GM19324 (cell line): ENCODE measurements at regions not wholly inside any gene's neighbourhood (a gene's known extent, or its start where the extent isn't known, plus 50 kb on each side); places are given as distances from the start of the nearest gene placed in this dataset.
"Not testable (repeated sequence)": the region's sequence is repeated elsewhere in the genome, so short reads cannot be mapped to it uniquely, and the experiment has no call there.

Source experiments
- ATAC-seq: cut with Tn5 transposase; IDR thresholded peaks from one replicate; pipeline ENCODE4 v1.9.1; 2021; ENCODE audit warnings: mild to moderate bottlenecking, moderate library complexity; ENCODE audit not compliant: unreplicated experiment, low FRiP score

DNA sequence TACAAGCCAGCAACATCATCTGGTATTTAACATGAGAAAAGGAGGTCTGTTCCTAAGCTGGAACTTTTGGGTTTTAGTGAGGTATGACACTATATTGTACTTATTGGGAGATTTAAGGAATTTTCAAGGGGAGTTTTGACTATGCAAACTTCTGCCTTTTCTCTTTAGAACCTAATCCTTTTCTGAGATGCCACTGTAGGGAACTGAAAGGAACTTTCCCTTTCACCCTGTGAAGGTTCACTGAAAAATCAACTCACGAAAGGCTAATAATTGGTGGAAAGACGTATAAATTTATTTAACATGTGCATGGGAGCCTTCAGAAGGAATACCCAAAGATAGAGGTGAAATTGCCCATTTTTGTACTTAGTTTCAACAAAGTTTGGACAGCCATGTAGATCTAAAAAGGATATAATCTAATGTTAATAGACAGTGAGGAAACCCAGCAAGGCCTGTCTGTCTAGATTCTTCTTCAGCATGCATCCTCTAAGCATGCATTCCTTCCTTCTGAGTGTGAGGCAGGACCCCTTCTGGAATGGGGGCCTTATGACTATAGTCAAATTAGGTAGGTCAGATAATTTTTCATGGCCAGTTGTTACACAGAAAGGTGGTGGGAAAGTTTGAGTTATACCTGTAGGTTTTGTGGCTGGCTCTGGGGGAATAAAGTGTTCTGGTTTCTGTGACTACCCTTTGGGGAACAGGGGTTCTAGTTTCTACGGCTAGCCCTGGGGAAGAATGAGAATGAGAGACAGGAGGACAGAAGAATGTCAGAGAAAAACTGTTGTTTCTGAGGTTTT, 200.3 kb downstream of the C9orf152 start:
- peak; percentile 56 for ATAC-seq

DNA sequence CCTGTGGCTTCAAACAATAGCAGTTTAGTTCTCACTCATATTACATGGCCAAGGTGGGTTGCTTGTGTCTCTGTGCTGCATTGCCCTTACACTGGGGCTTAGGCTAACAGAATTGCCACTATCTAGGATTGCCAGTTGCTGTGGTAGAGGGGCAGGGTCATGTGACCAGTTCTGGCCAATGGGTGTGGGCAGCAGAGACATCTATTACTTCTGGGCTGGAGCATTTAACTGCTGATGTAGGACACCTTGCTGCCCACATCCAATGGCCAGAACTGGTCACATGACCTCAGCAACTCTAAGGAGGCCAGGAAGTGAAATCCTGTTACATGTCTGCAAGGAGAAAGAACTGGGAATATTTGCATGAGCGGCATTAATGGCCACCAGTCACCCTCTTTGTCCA, 199.3 kb downstream of the C9orf152 start:
- ATAC-seq, result no peak

DNA sequence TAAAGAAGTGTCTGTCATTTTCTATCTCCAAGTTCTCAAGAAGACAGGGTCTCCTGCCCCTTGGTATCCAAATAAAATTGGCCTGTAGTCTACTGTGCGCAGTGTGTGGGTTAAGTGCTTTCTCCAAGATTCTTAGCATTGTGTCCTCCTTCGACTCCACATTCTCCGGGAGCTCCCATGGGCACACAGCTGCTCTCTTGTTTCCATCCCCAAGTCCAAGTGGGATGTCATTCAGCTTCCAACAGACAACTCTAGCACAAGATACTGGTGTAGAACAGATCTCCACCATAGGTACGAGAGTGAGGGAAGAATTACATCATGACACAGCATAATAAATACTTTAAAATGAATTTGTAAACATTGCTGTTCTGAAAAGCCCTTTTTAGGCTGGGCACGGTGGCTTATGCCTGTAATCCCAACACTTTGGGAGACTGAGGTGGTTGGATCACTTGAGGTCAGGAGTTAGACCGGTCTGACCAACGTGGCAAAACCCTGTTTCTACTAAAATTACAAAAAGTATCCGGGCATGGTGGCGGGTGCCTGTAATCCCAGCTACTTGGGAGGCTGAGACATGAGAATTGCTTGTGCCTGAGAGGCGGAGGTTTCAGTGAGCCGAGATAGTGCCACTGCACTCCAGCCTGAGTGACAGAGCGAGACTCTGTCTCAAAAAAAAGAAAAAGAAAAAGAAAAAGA, 196.2 kb downstream of the C9orf152 start:
- ATAC-seq, result no peak

DNA sequence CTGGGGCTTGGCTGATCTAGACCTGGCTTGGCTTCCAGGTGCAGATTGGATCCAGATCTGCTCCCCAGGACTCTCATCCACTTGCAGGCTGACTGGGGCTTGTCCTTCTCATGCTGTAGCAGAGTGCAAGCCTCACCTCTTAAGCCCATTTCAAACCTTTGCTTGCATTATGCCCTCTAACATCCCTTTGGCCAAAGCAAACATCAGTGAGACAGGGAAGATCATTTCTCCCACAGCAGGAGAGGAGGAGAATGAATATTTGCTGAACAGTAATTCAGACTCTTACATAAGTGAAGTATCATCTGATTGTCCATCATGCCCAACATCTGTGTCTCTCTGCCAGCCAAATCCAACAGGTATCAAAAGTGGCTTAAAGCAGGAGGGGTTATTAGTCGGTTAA, 194.9 kb downstream of the C9orf152 start:
- ATAC-seq, result no peak

DNA sequence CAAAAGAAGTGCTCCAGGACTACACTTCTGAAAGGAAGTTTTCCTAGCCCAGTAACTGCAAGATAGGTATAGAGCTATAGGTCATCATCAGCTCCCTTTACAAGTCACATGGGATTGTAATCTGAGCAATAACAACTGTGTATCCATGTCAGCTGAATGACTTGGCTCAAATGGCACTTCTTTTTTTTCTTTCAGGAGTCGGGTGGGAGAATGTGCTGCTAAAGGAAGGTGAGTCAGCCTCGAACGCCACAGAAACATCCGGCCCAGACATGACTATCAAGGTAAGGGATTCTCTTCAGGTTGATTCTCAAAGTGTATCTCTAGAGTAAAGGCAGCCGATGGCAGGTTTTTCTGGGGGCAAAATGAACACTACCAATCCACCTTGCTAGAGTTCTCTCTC, 192.2 kb downstream of the C9orf152 start:
- no peak for ATAC-seq

DNA sequence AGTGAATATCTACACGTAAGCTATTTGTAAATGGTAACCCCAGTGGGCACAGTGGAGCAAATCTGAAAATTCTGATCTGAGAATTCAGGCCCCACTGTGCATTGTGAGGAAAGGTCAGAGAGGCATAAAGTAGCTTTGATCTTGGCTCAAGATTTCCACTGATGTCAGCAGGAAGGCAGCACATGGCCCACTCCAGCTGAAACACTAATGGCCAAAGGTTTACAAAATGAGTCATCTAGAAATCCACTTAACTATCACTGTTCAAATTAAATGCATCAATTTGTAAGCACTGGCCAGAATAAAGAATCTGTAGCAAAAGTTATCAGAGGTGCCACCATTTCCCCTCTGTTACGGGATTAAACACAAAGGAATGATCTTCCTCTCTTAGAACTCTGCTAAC, 191.6 kb downstream of the C9orf152 start:
- ATAC-seq, result no peak

DNA sequence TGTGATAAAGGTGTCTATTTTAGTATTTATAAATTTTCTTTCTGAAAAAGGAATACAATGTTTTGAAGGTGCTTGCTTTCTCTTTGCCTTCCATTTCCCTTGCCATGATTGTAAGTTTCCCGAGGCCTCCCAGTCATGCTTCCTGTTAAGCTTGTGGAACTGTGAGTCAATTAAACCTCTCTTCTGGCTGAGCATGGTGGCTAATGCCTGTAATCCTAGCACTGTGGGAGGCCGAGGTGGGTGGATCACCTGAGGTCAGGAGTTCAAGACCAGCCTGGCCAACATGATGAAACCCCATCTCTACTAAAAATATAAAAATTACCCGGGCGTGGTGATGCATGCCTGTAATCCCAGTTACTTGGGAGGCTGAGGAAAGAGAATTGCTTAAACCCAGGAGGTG, 187.7 kb downstream of the C9orf152 start:
- not testable (repeated sequence) for ATAC-seq

DNA sequence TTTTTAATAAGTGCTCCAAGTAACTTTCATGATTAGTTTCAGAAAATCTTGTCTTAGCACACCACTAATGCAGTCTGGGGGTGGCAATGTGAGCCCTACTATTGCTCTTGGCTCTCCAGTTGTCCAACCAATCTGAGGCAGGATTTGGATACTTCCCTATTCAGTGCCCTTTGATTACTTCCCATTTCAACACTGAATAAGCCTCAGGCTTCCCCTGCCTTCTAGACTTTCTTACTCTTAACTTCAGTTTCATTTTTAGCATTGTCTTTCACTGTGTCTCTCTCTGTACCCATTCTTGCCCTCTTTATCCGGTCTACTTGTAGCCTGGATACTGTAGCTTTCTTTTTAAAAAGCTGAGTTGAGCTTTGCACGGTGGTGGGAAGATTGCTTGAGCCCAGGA, 186.1 kb downstream of the C9orf152 start:
- ATAC-seq, result peak; percentile 95

DNA sequence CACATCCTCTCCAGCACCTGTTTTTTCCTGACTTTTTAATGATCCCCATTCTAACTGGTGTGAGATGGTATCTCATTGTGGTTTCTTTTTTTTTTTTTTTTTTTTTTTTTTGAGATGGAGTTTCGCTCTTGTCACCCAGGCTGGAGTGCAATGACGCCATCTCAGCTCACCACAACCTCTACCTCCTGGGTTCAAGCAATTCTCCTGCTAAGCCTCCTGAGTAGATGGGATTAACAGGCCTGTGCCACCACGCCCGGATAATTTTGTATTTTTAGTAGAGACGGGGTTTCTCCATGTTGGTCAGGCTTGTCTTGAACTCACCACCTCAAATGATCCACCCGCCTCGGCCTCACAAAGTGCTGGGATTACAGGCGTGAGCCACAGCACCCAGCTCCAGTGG, 184.7 kb downstream of the C9orf152 start:
- not testable (repeated sequence) for ATAC-seq

DNA sequence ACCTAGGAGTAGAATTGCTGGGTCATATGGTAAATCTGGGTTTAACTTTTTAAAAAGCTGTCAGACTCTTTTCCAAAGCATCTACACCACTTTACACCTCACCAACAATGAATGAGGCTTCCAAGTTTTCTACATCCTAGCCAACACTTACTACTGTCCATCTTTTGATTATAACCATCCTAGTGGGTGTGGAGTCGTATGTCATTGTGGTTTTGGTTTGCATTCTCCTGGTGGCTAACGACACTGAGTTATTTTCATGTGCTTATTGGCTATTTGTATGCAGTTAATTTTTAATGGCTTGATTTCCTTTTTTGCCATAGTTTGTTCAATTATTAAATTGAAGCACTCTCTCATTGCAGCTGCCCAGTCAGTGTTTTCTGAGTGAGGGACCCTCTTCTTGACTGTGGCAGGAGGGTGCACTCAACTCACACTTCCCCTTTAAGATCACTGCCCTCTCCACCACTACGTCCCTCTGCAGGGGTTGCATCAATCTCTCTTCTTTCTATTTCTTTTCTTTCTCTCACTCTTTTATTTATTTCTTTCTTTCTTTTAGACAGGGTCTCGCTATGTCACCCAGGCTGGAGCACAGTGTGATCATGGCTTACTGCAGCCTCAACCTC, 182.3 kb downstream of the C9orf152 start:
- ATAC-seq, result no peak

DNA sequence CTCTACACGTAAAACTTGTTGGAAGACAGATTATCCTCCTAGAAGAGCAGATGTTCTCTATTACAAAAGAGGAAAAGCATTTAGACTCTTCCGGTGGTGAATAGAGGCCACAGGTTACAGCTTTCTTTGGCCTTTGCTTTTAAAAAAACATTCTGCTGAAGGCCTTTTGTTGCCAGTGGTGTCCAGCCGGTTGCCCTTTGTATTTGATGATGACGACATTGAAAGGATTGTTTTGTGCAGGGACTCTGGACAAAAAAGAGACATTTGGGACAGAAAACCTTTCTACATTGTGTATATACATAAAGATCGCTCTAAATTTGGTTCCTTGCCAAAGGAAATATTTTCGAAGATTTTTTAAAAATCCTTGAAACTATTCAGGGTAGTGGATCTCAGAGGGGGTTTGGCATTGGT, 180.3 kb downstream of the C9orf152 start:
- no peak for ATAC-seq

DNA sequence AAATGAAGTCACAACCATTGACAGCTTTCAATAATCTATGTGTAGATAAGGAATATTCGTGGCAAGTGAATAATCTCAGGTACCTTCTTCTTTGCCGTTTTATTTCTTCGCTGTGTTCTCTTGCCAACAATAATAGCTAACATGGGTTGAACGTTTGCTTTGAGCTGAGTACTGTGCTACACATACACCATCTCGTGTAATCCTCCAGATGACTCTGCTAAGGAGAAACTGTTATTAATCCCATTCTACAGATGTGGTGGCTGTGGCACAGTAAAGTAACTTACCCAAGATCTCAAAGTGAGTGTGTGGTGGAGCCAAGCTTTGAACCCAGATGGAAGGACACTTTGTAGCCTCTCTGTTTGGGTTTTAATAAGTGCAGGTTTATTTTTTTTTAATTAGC, 179.7 kb downstream of the C9orf152 start:
- no peak for ATAC-seq

DNA sequence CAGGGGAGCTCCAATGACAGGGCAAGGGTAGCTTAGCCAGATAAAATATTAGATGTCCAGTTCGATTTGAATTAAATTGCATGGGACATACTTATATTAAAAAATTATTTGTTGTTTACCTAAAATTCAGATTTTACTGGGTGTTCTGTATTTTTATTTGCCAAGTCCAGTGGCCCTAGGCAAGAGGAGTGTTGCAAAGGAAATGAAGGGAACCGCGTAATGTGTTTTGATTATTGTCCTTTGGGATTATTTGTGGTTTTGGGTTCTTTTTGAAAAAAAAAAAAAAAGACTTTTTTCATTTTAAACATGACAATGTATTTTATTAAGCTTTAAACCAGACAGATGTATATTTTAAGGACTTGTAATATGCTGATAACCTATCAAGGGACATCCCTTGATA, 179.3 kb downstream of the C9orf152 start:
- ATAC-seq, result no peak

DNA sequence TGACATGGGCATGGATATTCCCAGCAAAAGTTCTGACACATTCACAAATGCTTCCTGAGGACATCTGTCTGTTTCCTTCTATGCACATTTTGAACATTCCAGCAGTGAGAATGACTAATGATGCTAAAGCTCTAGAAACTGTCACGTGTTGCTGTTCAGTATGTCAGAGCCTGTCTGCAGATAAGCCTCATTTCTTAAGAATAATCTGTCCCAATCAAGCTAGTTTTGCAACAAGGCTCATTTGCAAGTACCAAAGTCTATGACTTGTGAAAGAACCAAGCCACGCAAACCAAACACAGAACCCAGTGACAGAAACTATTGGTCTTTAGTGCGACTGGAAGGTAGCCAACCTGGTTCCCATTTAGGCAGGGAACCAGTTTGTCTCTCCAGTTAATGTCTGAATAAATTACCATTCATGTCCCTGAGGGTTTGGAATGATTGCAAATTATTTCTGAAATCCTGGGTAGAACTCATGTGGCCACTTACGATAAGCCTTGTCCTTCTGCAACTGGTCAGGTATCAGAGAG, 178.5 kb downstream of the C9orf152 start:
- no peak for ATAC-seq

DNA sequence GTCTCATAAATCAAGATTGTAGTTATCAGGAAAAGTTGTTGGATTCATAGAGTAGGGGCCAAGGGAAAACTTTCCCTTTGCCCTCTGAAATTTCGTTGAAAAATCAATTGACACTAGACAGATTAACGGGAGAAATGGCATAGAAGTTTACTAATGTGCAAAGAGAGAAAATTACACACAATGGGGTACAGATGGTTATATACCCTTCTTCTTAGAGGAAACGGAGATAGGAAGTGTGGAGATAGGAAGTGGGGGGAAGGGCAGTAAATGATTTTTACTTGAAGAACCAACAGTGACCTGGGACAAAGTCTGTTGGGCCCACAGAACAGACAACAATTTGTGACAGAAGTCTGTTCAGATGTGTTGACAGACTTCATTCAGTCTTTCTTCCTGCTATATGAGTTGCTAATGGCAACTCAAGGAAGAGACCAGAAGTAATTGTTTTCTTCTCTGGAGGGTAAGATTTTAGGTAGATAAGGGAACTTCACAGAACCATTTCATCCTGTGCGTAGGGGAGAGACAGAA, 177.9 kb downstream of the C9orf152 start:
- ATAC-seq, result no peak

DNA sequence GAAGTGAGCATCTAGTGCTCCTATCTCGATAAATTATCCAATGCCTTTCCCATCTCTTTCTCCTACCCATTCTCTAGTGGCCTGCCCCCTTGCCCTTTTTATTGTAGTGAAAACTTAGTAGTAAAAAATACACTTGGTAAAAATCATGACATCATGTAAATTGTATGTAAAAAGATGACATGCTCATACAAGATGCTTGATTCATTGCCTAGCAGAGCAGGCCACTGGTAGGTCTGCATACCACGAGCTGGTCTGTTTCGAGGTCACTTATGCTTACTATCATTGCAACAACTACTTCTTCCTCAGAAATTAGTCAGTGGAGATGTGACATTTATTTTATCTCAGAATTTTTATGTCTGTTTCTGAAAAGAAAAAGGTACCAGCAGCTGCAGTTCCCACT, 177.3 kb downstream of the C9orf152 start:
- ATAC-seq, result no peak

DNA sequence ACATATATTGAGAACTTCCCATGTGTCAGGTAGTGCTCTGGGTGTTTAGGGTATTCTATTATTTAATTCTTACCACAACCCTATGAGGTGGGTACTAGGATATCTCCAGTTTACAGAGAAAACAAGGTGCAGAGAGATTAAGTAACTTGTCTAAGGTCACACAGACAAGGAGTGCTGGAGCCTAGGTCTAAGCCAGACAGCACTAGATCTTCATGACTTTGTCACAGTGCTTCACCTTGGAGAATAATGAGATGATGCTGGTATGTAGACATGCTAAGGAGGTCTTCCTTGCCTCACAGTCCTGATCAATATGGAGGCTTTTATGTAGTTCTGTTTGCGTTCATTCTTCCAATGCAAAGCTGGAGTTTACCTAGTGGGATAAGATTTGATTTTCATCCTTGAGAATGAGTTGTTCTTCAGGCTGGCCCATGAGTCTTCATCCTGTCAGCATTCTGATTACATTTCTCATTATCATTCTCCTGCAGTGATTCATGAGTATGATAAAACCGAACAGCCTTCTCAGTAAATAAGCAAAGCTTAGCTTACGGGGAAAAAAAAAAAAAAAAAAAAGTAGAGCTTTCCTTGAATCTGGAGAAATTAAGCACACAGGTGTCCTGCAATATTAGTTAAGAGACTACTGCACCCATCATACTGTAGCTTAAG, 176.3 kb downstream of the C9orf152 start:
- no peak for ATAC-seq

DNA sequence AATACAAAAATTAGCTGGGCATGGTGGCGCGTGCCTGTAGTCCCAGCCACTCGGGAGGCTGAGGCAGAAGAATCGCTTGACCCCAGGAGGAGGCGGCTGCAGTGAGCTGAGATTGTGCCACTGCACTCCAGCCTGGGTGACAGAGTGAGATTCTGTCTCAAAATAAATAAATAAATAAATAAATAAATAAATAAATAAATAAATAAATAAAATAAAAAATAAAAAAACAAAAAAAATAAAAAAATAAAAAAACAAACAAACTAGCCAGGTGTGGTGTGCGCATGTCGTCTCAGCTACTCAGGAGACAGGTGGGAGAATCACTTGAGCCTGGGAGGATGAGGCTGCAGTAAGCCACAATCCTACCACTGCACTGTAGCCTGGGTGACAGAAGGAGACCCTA, 175.4 kb downstream of the C9orf152 start:
- not testable (repeated sequence) for ATAC-seq

DNA sequence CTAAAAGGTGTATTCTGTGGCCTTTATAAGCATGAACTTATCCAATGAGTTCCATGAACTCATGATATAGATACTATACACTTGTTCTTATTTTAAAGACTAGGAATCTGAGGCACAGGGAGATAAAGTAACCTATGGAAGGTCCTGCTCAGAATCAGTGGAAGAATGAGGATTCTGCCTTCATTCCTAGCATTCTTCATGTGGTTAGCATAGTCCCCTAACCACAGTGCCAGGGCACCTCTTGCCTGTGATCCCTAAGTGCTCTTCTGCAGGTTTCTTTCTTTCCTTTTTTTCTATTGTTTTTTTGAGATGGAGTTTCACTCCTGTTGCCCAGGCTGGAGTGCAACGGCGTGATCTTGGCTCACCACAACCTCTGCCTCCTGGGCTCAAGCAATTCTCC, 174.1 kb downstream of the C9orf152 start:
- ATAC-seq, result no peak

DNA sequence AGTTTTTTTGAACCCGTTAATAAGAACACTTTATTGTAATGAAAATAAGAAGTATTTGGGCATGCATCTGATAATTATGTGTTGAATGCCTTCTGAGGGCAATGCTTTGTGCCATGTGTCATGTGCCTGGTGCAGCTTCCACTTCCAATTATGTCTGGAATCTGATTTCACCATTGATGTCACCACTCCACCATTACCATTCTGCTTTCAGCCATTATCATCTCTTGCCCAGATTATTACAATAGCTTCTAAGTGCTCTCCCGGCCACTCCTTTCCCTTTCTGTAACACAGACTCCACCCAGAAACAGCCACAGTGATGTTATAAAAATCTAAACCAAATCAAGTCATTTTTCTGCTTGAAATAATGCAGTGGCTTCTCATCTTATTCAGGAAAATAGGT, 171.7 kb downstream of the C9orf152 start:
- ATAC-seq, result no peak

DNA sequence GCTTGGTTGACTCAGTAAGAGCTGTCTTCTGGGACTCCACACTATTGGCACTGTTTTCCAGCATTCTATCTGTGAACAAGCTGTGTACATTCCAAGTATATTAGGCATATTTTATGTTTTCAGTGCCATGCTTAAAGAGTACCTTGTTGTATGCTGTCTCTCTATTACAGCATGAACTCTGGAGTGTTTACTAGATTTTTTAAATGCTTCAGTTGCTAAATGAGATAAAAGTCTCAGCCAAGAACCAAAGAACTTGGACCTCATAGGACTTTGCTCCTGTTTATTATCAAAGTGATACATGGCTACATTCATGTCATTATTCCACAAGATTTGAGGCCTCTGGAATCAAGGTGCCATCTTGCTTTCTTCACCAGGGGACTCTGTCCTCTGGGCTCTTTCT, 167.2 kb downstream of the C9orf152 start:
- ATAC-seq, result no peak
